Hepatocyte (in vitro differentiated cells): ENCODE measurements at regions not wholly inside any gene's neighbourhood (a gene's known extent, or its start where the extent isn't known, plus 50 kb on each side); places are given as distances from the start of the nearest gene placed in this dataset.

ENCODE experiments used
- EZH2phosphoT487 ChIP-seq: fragments of 200-600 bp; sonication (generic); IDR thresholded peaks from one replicate; pipeline ENCODE4 v1.6.1; 2018; ENCODE audit warnings: antibody characterized with exemption, mild to moderate bottlenecking, low read depth, moderate library complexity; ENCODE audit not compliant: unreplicated experiment, severe bottlenecking
- TF ChIP-seq, protein P1 (sequence below): fragments of 200-600 bp; sonication (generic); IDR thresholded peaks from 2 replicates; pipeline ENCODE4 v1.5.1; 2016; ENCODE audit warnings: antibody characterized with exemption, mild to moderate bottlenecking; ENCODE audit not compliant: poor library complexity

DNA sequence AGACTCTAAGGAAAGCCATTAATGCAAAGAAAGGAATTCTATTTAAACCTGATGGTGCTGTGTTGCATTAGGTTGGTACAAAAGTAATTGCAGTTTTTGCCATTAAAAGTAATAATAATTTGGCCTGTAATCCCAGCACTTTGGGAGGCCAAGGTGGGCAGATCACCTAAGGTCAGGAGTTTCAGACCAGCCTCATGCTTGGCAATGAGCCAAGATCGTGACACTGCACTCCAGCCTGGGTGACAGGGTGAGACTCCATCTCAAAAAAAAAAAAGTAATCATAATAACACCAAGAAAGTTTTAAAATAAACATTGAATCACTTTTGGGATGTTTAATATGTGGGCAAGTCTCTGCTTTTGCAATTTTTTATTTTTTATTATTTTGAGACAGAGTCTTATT lies 107.3 kb upstream of the FRMD4A start:
- TF ChIP-seq, protein P1, sequence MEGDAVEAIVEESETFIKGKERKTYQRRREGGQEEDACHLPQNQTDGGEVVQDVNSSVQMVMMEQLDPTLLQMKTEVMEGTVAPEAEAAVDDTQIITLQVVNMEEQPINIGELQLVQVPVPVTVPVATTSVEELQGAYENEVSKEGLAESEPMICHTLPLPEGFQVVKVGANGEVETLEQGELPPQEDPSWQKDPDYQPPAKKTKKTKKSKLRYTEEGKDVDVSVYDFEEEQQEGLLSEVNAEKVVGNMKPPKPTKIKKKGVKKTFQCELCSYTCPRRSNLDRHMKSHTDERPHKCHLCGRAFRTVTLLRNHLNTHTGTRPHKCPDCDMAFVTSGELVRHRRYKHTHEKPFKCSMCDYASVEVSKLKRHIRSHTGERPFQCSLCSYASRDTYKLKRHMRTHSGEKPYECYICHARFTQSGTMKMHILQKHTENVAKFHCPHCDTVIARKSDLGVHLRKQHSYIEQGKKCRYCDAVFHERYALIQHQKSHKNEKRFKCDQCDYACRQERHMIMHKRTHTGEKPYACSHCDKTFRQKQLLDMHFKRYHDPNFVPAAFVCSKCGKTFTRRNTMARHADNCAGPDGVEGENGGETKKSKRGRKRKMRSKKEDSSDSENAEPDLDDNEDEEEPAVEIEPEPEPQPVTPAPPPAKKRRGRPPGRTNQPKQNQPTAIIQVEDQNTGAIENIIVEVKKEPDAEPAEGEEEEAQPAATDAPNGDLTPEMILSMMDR, result no peak
- TF ChIP-seq EZH2phosphoT487, result no peak
